ENCODE measurements at regions not wholly inside any gene's neighbourhood (a gene's known extent, or its start where the extent isn't known, plus 50 kb on each side); places are given as distances from the start of the nearest gene placed in this dataset.
"Not testable (repeated sequence)": the region's sequence is repeated elsewhere in the genome, so short reads cannot be mapped to it uniquely, and the experiment has no call there.

DNA sequence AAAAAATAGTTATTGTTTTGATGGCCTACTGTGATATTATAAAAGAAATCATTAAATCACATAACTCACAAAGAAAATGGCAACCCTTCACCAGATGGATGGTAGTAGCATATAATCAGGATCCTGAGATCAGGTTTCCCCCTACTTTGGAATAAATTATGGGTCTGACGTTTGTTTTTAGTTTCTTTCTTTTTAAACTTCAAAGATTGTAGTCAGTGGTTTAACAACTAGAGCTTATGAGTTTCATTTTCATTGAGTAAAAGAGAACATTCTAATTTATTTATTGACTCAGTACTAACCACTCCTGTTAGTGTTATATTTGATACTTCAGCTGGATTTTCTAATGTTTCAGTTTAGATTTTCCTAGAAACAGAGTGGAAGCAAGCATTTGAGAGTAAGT lies 218.0 kb upstream of the PCSK5 start:
- DNase-seq (ENCODE audit: low read depth in 2 of 2): no peak

DNA sequence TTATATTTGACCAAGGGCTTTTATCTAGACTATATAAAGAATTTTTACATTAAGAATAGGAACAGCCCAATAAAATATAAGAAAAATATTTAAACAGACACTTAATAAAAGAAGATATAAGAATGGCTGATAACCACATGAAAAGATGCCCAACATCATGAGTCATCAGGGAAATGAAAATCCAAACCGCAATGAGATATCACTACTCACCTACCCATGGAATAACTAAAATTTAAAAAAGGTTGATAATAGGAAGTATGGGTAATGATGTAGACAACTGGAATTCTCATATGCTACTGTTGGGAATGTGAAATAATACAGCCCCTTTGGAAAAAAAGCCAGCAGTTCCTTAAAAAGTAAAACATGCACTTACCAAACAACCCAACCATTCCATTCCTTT lies 206.9 kb upstream of the PCSK5 start:
- DNase-seq (ENCODE audit: low read depth in 2 of 2): no peak

DNA sequence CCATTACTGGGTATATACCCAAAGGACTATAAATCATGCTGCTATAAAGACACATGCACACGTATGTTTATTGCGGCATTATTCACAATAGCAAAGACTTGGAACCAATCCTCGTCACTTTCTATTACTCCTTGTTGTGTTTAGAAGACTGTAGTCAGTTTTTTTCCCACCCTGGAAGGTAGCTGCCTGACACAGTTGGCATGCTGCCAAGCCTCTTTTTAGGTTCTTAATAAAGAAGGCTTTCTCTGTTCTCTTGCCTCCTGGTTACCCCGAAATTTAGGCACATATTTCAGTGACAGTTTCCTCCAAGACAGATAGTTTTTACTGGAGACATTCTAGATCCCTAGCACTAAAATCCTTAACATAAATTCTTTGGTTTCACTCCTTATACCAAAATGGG lies 205.4 kb upstream of the PCSK5 start:
- no peak for DNase-seq (ENCODE audit: low read depth in 2 of 2)

DNA sequence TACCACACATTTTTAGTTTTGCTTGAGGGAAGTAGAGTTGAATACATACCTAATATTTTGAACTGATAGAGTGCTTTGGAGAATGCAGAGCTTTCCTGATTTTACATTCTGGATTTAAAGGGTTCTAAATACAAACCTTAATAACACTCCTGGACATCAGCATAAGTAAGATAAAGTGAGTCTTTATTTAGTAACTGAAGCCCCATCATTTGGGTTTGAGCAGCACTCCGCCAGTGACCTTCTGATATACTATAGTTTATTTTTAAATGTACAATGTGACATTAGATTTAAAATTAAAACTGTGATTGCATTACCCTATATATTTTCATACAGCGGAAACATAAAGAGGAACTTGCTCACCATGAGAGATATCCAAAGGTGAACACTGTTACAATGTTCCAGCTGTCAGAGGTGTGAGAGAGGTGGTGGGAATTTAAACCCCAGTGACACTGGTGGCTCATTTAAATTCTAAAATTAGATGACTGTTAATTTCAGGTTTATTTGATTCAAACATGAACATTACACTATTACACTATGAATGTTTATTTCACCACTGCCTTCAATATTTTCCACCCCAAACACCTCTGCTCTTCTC lies 203.0 kb upstream of the PCSK5 start:
- DNase-seq (ENCODE audit: low read depth in 2 of 2): no peak

DNA sequence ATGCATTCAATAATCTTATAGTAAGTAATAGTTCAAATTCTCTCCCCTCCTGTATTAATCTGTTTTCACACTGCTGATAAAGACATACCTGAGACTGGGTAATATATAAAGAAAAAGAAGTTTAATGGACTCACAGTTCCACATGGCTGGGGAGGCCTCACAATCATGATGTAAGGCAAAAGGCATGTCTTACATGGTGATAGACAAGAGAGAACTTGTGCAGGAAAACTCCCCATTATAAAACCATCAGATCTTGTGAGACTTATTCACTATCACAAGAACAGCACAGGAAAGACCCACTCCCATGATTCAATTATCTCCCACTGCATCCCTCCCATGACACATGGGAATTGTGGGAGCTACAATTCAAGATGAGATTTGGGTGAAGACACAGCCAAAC lies 199.9 kb upstream of the PCSK5 start:
- DNase-seq (ENCODE audit: low read depth in 2 of 2): not testable (repeated sequence)

DNA sequence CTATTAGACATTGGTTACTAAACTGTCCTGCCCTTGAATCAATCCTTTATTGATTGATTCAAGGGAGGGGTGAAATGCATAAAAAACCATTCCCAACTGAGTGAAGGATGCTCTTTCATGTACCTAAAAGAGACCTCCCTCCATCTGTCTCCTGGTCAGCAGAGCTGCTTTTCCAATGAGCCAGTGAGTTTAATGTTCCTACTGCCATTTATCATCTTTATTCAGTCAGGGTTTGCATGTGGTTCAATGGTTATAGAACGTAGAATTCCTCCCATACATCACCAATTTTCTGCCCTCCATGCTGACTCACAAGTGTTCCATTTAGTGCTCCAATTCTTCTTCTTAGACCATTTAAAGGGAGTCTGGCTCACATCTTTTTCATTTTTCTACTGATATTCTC lies 199.1 kb upstream of the PCSK5 start:
- DNase-seq (ENCODE audit: low read depth in 2 of 2): no peak

DNA sequence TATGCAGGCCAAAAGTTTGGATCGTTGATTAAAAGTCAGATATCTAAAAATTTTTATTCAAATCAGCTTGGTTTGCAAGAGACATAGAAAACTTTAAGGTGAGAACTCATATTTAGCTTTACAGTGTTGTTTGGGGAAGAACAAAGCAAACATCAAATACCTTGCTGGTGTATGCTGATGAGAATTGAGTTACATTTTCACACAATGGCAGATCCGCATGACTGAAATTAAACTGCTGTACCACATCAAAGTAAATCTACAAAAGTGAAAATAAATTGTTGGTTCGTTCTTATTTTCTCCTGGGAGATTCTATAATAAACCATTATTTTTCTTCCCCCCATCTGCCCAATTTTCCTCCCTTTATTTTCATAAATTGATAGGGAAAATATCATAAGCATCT lies 198.2 kb upstream of the PCSK5 start:
- DNase-seq (ENCODE audit: low read depth in 2 of 2): no peak

DNA sequence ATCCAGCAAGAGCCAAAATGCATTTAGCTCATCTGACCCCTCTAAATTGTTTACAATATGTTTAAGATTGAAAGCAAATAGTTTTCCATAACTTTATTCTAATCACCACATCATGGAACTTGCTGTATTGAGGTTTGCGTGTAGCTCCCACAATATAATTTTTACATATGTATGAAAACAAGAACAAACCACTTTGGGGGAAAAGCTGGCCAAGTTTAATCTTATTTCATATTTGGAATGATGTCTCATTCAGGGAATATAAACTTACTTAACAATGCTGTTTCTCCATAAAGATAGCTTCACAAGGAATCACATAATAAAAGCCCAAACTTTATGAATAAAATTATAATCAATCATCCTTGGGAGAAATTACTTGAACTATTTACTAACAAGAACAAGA lies 194.6 kb upstream of the PCSK5 start:
- no peak for DNase-seq (ENCODE audit: low read depth in 2 of 2)

DNA sequence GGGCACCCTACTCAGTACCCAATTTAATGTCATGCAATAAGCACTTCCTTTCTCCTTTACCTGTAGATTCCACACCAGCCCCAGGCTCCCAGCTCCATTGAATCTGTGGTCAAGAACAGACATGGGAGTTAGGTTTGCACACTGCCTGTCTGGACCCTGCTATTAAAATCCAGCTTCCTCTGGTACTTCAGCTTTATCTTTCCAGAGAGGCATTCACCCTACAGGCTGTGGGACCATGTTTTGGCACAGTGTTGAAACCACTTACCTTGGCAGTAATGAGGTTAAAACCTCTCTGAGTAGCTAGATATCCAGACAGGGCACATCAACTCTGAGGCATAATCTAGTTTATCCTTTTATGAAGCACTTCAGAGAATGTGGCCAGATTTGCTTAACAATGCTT lies 191.5 kb upstream of the PCSK5 start:
- DNase-seq (ENCODE audit: low read depth in 2 of 2): no peak

DNA sequence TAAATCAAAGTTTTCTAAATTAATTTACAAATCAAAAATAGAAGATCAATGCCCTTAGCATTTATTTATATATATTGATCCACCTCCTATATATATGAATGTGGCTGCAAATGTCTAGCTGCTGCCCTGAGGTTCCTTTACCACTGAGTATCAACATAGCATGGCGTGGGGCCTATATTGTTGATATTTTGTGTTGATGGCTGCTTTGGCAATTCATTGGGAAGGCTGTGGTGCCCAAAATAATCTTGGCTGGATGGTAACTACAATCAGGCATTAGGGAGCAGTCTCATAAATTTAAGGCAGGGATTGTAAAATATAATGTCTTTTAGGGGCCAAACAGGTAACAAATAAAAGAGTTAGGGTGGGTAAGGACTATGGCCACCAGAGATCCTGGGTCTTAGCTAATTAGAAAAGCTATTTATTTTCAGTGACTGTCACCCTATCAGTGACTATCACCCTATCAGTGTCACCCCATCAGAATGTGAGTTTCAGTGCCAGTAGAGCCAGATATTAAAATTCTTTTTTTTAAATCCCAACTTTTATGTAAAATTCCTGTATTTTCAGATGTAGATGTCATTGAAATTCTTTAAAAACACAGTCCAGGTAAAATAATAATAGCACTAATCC lies 190.7 kb upstream of the PCSK5 start:
- DNase-seq (ENCODE audit: low read depth in 2 of 2): no peak

DNA sequence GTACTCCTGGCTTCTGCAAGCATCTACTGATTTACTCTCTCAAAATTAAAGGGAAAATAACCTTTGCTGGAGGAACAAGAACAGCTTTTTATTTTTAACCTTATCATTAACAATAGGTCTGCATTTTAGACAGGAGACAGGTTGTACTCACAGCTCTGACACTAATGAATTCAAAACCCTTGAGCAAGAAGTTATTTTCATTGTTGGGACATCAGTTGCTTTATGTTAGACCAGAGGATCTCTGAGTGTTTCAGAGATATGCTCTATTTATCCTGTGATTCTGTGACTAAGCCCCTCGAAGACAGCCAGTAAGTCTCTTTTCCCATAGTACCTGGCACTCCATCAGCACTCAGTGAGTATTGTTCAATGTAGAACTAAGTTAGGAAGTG lies 190.2 kb upstream of the PCSK5 start:
- DNase-seq (ENCODE audit: low read depth in 2 of 2): no peak

DNA sequence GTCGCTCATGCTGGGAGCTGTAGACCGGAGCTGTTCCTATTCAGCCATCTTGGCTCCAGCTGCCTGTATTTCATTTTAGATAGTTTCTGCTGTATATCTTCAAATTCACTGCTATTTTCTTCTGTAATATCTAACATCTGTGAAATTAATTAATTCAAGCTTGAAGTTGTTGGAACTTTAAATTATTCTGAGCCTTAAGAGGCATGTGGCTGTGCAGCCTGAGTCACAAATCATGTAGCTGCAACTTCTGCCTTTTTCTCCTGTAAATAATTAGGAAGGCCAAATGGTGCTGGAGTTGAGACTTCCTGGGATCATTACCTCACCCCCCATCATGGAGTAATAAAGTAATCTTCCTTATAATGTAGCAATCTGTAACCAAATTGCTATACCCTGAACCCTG lies 183.3 kb upstream of the PCSK5 start:
- no peak for DNase-seq (ENCODE audit: low read depth in 2 of 2)

DNA sequence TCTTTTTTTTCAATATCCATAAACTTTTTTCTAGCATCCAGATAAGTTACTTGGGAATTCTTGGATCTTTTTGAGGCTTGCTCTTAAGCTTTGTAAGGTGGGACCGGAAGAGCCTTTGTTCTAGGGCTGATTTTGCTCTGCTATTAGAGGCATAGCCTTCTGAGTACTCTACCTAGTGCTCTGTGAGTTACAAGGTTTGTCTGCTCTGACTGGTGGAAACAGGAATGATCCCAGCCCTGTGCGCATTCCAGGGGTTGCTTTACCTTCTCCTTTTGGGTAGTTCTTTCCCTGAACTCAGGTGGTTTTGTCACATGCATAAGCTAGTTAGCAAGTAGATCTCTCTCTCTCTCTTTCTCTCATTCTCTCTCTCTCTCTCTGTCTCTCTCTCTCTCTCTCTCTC lies 180.8 kb upstream of the PCSK5 start:
- DNase-seq (ENCODE audit: low read depth in 2 of 2): no peak

DNA sequence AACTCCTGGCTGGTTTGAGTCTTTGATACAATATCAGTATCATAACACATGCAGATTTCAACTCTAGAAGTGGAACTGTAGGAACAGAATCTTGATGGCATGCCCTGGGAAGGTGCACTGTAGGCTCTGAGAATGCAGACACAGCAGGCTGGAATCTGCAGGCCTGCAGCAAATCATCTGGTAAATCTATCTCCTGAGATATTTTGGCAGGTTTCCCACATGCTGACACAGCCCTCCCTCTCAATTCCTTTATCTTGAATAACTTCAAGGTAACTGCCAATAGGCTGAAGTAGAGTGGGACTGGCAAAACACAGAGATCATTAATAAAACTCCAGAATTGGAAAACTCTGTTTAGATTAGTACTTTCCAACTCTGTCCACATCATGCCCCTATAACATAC lies 177.8 kb upstream of the PCSK5 start:
- no peak for DNase-seq (ENCODE audit: low read depth in 2 of 2)

DNA sequence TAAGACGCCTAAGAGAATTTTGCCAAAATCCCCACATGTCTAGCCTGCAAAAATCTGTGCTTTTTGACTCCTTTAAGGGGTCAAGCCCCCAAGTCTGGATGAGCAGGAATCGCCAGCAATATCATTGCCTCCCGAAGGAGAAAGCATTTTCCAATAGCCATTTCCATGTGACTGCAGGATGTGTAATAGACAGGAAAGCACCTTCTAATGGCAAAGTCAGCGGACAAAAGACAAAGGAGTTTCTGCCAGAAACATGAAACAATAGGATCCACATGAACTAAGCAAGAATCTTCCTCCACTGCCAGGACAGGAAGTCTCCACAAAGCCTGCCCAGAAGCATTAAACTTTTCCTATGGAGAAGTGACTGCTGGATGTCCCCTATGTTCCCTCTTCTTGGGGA lies 177.1 kb upstream of the PCSK5 start:
- no peak for DNase-seq (ENCODE audit: low read depth in 2 of 2)

DNA sequence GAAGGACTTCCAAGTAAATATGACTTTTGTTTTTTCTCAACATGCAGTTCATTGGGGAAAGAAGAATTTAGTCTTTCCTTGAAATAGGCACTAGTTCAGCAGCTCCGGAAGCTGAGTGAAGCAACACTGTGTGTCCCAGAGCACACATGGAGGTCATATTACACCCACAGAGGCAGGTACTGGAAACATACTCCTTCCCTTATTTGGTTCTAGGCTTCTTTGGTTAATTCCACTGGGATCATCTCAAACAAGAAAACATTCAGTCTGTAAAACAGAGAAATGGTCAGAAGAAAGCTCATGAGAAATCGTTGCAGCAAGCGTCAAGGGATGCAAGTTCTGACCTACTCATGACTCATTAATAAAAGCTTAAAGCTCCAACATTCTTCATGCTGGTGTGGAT lies 175.1 kb upstream of the PCSK5 start:
- DNase-seq (ENCODE audit: low read depth in 2 of 2): no peak

DNA sequence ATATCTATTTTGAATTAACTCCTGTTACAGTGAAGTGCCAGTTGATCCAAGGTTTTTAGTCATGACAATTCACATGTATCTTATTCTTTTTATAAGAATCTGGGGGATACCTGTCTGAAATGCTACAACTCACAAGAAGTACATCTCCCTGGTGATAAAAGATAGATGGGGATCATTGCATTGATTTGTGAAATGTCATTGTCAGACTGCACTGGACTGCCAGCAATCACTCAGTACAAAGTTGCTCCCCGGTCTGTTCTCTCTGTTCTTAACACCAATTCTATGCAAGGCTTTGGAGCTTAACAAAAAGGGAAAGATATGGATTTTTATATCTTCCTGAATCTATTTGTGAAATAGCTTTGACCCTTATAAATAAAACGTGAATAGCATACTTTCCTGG lies 171.8 kb upstream of the PCSK5 start:
- no peak for DNase-seq (ENCODE audit: low read depth in 2 of 2)

DNA sequence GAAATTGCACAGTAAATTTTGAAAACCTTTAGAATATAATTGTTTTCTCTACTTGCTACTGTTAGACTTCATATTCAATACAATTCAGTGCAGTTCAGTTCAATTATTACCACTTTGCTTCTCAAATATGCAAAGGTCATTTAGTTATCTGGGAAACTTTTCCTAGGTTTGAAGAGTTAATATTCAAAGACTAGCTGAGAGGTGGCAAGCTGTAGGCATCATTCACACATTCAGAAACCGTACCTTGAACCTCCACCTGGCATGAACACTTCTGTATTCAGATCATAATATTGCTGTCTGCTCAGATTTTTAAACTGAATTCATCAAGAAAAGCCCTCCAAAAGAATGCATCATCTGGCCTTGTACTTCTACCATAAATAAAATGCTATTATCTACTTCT lies 162.1 kb upstream of the PCSK5 start:
- DNase-seq (ENCODE audit: low read depth in 2 of 2): no peak

DNA sequence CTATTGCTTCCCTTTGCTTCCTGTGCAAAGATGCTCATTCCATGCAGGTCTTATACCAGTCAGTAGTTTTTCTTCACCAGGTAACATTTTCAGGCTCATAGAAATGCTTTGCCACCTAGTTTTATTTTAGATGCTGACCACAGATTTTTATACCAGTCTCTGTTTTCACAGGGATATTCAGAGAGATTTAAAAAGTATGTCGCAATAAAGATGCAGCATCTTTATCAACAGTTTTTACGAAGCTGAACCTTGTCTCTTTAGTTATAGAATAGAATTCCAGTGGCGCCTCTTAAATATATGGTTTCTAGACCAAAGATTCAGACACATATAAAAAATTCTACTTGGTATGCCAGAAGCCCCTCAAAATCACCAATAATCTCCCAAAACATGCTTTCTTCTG lies 155.7 kb upstream of the PCSK5 start:
- no peak for DNase-seq (ENCODE audit: low read depth in 2 of 2)

DNA sequence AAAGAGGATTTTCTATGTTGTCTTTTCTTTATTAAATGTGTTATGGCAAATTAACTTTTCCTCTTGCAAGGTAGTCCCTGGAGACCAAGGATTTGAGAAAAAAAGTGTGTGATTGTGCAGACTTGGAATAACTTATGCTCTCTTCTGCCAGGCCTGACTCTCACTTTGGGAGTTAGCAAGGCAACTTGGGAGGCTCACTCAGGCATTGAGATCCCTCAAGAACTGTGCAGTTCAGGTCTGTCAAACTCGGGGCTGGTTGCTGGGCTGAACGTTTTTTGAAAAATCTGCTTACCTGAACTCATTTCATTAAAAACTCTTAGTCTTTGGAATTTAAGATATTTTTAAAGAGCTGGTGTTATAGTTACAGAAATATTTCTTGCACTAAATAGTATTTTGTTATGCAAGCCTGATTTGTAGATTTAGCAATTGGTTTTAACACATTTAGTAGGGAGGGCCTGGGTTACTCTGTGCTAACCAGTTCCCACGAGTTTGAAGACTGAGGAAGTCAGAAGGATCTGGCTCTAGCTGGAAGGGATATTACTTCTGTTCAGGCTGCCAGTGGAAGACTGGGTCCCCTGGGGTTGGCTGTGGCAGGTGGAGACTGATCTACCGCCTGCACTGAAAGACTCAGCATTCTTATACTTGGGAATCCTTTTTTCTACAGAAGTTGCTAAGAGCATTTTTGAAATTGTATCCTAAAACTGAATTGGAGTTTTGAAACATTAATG lies 150.4 kb upstream of the PCSK5 start:
- no peak for DNase-seq (ENCODE audit: low read depth in 2 of 2)

DNA sequence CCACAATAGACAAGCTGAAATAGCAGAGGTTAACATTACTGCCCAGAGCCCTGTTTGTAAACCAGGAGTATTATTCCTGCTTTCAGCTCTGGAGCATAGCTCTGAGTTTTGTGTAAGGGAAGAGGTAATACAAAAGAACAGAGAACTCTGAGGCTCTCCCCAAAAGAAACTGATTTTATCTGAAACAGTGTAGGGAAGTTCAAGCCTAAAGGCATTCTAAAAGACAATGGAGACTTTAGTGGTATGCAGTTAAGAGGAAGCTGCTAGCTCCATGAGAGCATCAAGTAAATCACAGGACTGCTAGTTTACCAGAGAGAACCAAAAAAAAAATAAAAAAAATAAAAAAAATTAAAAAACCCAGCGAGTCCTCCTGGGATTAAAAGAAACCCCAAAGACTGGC lies 146.6 kb upstream of the PCSK5 start:
- no peak for DNase-seq (ENCODE audit: low read depth in 2 of 2)

DNA sequence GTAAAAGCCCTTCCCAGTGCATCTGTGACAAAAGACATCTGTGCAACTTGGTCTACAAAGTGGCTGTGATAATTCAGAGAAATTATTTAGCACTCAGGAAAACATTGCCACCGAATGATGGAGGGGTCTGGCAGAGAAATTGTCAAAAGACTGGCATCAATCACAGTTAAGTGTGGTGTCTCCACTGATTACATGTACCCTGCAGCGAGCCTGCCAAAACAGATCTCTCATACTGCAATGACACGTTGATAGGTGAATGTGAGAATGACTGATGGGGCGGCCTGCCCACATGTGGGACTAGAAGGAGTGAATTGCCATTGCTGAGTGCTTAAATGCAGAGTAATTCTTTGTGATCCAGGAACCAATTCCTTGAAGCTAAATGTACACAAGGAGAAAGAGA lies 136.4 kb upstream of the PCSK5 start:
- DNase-seq (ENCODE audit: low read depth in 2 of 2): no peak

DNA sequence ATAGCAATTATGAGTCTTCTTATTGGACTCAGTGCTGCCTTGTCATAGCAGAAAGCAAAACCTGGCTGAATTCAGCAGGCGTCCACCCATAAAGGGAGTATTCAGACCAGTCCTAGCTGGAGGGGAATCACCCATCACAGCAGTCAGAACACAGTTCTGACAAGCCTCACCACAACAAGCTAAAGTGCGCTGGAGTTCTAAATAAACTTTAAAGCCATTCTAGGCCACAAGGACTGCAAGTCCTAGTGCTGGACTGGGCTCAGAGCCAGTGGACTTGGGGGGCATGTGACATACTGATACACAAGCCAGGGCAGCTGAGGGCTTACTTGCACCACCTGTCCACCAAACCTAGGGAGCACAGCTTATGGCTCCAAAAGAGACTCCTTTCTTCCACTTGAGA lies 115.3 kb upstream of the PCSK5 start:
- DNase-seq (ENCODE audit: low read depth in 2 of 2): no peak
